Fibroblast of the aortic adventitia (primary cell): ENCODE measurements at regions not wholly inside any gene's neighbourhood (a gene's known extent, or its start where the extent isn't known, plus 50 kb on each side); places are given as distances from the start of the nearest gene placed in this dataset.

Source experiments
- DNase-seq: peaks from one replicate; pipeline ENCODE4 v3.0.0-alpha.2; 2010; ENCODE audit warnings: low read depth
- H3K4me3 ChIP-seq: 2 replicates; pipeline ENCODE4 v1.5.1; 2011; ENCODE audit warnings: low read depth, mild to moderate bottlenecking, control low read depth, low read length, moderate library complexity
- TF ChIP-seq, protein P1 (sequence below): IDR thresholded peaks from 2 replicates; pipeline ENCODE4 v1.5.1; 2011; ENCODE audit warnings: mild to moderate bottlenecking, low read length, control low read depth, inconsistent platforms; ENCODE audit not compliant: insufficient read depth

- DNase-seq, result no peak
- no peak overlapping the region for H3K4me3 ChIP-seq
- TF ChIP-seq, protein P1, sequence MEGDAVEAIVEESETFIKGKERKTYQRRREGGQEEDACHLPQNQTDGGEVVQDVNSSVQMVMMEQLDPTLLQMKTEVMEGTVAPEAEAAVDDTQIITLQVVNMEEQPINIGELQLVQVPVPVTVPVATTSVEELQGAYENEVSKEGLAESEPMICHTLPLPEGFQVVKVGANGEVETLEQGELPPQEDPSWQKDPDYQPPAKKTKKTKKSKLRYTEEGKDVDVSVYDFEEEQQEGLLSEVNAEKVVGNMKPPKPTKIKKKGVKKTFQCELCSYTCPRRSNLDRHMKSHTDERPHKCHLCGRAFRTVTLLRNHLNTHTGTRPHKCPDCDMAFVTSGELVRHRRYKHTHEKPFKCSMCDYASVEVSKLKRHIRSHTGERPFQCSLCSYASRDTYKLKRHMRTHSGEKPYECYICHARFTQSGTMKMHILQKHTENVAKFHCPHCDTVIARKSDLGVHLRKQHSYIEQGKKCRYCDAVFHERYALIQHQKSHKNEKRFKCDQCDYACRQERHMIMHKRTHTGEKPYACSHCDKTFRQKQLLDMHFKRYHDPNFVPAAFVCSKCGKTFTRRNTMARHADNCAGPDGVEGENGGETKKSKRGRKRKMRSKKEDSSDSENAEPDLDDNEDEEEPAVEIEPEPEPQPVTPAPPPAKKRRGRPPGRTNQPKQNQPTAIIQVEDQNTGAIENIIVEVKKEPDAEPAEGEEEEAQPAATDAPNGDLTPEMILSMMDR, result no peak
Observed at GRCh38 chr15:26433818-26434217, 339.0 kb downstream of the GABRB3 start.

- TF ChIP-seq, protein P1, result no peak
- no peak overlapping the region for H3K4me3 ChIP-seq
- no peak for DNase-seq
Observed at GRCh38 chr15:26433060-26433459, 339.8 kb downstream of the GABRB3 start.

DNA sequence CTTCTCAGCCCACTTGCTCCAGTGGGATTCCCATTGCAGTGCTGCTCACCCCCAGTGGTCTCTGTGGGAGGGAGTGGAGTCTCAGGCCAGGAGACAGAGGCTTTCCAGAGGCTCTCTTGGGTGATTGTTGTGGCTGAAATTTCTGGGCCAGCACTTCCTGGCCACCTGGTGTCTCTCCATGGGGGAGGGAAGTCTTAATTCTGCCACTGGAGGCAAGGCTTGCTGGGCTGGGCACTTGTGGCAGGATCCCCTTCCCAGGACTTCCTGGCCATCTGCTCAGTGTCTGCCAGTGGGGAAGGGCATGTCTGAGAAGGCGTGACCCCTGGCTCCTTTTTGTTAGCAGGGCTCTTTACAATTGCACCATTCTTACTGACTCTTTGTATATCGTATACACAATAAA lies 351.8 kb downstream of the GABRB3 start:
- no peak overlapping the region for H3K4me3 ChIP-seq
- DNase-seq, result no peak
- TF ChIP-seq, protein P1, result no peak

- no peak overlapping the region for H3K4me3 ChIP-seq
- TF ChIP-seq, protein P1, result no peak
- DNase-seq, result no peak
Observed at GRCh38 chr15:26395624-26396023, 377.2 kb downstream of the GABRB3 start.

- DNase-seq, result no peak
- TF ChIP-seq, protein P1, result no peak
- no peak overlapping the region for H3K4me3 ChIP-seq
Observed at GRCh38 chr15:26394801-26395200, 378.1 kb downstream of the GABRB3 start.

DNA sequence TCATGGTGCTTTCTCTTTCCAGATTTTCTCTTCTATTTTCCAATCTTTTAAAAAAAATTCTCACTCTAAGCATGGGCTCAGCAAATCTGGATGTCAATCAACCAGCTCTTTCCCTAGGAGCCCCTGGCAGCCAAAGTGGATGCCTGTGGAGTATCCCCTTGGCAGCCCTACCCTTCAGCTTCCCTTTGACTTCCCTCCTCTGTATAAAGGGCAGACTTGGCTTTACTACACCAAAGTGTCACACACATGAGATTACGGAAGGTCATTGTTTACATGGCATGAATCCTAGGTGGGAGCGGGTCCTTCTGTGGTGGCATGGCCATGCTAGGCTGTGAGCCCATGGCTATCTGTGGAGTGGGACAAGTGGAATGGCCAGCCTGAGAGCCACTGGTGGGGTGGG lies 379.9 kb downstream of the GABRB3 start:
- no peak for DNase-seq
- TF ChIP-seq, protein P1, result no peak
- H3K4me3 ChIP-seq, result no peak overlapping the region

GRCh38 chr15:26391567-26392194 lies 381.2 kb downstream of the GABRB3 start:
- H3K4me3 ChIP-seq, result no peak overlapping the region
- TF ChIP-seq, protein P1, result no peak
- no peak for DNase-seq
